GM18858 (cell line): ENCODE measurements at regions not wholly inside any gene's neighbourhood (a gene's known extent, or its start where the extent isn't known, plus 50 kb on each side); places are given as distances from the start of the nearest gene placed in this dataset.
"Not testable (repeated sequence)": the region's sequence is repeated elsewhere in the genome, so short reads cannot be mapped to it uniquely, and the experiment has no call there.

Experiments used
- ATAC-seq: cut with Tn5 transposase; IDR thresholded peaks from one replicate; pipeline ENCODE4 v1.9.1; 2021; ENCODE audit not compliant: unreplicated experiment

GRCh38 chr17:33873201-33873617, 381.9 kb upstream of the CCL2 start:
- ATAC-seq, result no peak

GRCh38 chr17:33874617-33875060, 380.4 kb upstream of the CCL2 start:
- ATAC-seq, result no peak

GRCh38 chr17:33875973-33876372, 379.1 kb upstream of the CCL2 start:
- no peak for ATAC-seq

- ATAC-seq, result not testable (repeated sequence)
Measured at GRCh38 chr17:33882273-33882672, 372.8 kb upstream of the CCL2 start.

GRCh38 chr17:33882677-33883076, 372.4 kb upstream of the CCL2 start:
- not testable (repeated sequence) for ATAC-seq

DNA sequence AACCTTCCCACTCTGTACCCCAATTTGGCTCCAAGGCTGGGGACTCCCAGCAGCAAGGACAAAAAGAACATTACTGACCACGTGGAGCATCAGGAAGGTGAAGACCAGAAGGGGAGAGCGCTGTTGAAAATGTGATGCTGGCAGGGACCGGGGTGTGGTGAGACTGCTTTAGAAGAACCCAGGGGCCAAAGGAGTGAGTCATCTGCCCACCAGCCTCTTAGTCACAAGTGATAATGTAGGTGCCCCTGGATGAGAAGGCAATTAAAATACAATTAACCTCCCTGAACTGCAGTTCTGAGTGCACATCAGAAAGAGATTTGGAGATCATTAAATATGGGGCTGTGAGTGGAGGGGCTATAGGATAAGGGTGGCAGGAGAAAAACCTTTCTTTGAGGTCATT, 366.6 kb upstream of the CCL2 start:
- ATAC-seq, result no peak

GRCh38 chr17:33889040-33889439, 366.0 kb upstream of the CCL2 start:
- ATAC-seq, result no peak

GRCh38 chr17:33889766-33890165, 365.3 kb upstream of the CCL2 start:
- no peak for ATAC-seq

- no peak for ATAC-seq
Measured at GRCh38 chr17:33892717-33893591, 362.1 kb upstream of the CCL2 start.

GRCh38 chr17:33895491-33895890, 359.6 kb upstream of the CCL2 start:
- no peak for ATAC-seq

- ATAC-seq, result no peak
Measured at GRCh38 chr17:33896263-33896662, 358.8 kb upstream of the CCL2 start.

DNA sequence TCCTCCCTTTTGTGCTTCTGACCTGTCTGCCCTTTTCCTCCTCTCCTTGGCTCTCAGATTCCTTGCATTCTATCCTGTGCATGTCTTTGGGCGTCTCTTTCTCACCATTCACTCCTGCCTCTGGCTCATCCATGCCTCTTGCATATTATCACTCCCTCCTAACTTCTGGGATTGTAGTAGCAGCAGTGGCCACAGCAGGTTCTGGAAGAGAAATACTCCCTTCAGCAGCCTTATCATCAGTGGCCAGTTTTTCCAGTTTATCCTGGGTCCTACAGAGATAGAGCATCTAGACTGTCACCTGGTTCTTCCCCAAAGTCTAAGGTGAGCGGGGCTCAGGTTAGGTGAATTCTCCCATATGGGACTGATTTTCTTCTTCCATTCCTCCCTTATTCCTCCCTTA, 354.0 kb upstream of the CCL2 start:
- no peak for ATAC-seq

- ATAC-seq, result no peak
Measured at GRCh38 chr17:33902901-33903449, 352.1 kb upstream of the CCL2 start.

DNA sequence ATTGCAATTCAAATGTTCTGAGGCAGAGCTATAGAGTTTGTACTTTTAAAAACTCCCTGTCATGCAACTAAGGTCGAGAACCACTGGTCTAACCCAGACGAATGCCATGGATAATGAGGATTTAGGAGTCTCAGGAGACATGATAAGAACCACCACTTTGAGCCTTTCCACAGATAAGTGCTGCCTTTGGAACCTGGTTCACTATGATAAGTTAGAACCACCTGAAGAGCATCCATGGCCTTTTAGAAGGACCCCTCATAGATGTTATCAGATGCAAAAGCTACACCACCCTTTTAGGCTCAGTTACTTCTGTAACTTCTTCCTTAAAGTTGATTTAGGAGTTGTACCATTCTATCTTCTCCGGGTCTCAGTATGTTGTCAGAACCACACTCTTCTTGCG, 350.6 kb upstream of the CCL2 start:
- no peak for ATAC-seq

DNA sequence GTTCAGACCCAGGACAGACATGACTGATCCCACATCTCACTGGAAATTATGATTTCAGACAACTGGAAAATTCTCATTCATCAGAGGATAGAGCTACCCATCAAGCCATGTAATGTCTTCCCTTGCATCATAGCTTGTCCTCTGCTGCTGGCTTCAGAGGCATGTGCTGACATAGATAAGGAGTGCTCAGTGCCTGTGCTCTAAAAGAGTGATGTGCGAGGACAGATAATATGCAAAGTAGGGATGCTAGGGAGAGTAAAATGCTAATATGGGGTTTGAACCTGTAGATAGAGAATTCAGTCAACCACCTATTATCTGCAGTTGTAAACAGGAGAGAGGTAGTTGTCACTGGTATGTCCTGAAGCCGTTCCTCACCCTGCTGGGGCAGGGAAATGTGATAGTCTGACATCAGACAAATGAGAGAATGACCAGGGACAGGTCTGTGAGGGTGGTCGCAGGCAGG, 349.7 kb upstream of the CCL2 start:
- no peak for ATAC-seq

DNA sequence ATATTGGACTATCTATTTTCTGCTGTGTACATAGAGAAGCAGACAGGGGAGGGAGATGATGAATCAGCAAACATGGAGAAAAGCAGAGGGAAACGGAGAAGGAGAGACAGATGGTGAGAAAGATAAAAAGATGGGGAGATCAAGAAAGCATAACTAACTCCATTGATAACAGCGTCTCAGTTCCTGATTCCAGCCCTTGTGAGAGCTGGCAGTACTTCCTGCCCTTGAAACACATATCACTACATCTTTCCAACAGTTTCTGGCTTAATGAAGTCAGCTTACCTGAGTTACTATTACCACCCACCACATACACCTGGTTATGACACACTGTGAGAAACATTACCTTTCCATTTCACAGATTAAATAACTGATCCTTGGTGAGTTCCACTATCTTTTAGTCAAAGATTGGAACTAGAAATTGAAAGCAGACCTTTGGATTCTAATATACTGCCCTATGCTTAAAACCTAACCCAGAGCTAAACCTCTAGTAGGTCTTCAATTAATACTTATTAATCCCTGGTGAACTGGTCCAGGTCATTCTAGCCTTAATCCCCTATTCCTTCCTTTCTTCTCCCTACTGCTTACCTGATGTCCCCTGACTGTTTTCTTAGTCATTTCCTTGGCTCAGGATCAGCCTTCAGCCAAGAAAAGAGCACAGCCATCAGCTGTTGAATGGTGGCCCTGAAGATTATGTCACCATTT, 346.6 kb upstream of the CCL2 start:
- ATAC-seq, result no peak

DNA sequence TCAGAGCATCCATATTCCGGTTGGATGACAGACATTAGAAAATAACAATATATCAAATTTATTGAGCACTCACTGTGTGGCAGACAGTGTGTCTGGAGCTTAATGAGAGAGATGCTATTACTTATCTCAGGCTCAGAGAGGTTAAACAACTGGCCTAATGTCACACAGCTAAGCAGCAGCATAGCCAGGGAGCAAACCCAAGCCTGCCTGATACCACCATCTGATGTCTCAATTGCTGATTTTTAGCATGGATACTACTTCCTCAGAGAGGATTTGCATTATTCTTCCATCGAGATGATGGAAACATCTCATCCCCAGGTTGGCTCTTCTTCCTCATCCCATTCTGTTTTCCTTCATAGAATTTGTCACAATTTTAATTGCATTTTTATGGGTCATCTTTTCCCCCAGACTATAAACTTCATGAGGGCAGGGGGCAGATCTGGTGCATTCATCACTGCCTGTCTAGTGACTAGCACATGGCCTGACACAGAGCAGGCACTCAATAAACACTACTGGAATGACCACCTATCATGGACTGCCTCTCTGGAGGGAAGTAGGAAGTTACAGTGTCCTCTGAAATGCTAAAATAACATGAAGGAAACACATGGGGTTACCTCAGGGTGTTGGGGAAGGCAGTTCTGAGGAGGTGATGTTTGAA, 344.8 kb upstream of the CCL2 start:
- ATAC-seq, result no peak

GRCh38 chr17:33914125-33914524, 341.0 kb upstream of the CCL2 start:
- no peak for ATAC-seq

- ATAC-seq, result no peak
Measured at GRCh38 chr17:33922971-33923370, 332.1 kb upstream of the CCL2 start.

DNA sequence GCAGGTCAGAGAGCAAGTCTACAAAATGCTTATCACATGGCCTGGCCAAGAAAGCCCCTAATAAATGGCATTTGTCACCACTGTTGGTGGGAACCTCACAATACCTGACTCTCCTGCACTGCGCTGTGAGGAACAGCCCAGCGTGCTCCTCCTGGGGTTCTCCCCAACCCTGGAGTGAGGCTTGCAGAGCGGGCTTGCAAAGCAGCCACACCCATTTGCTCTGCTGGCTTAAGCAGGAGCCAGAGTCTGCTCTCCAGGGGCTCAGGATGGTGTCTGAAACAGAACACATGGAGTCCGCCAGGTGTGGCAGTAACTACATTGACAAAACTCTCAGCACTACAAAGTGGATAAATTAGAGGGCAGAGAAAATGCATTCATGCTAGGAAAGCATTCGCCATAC, 331.0 kb upstream of the CCL2 start:
- no peak for ATAC-seq

DNA sequence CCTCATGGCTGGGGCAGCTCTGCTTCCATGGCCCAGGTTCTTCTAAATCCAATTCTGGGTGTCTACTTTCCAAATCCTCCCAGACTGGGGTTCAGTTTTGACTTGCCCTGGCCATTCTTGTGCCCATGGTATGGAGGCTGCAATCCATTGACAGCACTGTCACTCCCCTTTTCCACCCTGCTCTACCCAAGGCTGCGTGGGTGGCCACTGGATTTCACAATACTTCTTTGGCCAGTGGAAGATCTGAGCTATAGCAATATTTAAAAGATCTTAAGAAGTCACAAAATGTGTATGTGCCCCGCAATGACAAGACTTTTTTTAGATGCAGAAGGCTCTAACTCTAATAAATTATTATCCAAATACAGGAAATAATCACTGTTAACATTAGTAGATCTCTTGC, 329.4 kb upstream of the CCL2 start:
- ATAC-seq, result no peak
